Psoas muscle (tissue), 7 donors: ENCODE measurements at regions not wholly inside any gene's neighbourhood (a gene's known extent, or its start where the extent isn't known, plus 50 kb on each side); places are given as distances from the start of the nearest gene placed in this dataset.
"Not testable (repeated sequence)": the region's sequence is repeated elsewhere in the genome, so short reads cannot be mapped to it uniquely, and the experiment has no call there.

Source experiments
- ATAC-seq, 4 donors: fragments of 200-7000 bp; cut with Tn5 transposase; one replicate each; pipeline ENCODE4 v1.9.1; 2020; ENCODE audit warnings: moderate library complexity in 3 of 4, mild to moderate bottlenecking in 2 of 4
- DNase-seq, 2 donors: peaks; one replicate each; pipeline ENCODE4 v3.0.0-alpha.2; 2020
- H3K27ac ChIP-seq: fragments of 200-600 bp; one replicate; pipeline ENCODE4 v1.8.0; 2022
- H3K27me3 ChIP-seq, 3 donors: fragments of 200-600 bp in 1 of 3; one replicate each; pipeline versions ENCODE4 v1.6.1 to v1.8.0; 2013 to 2022; ENCODE audit warnings: low read length in 2 of 3, mild to moderate bottlenecking in 2 of 3, moderate library complexity in 1 of 3; ENCODE audit not compliant: insufficient read depth in 3 of 3
- H3K36me3 ChIP-seq, 2 donors: fragments of 200-600 bp in 1 of 2; one replicate each; pipeline versions ENCODE4 v1.6.1 to v1.8.0; 2013 to 2022; ENCODE audit warnings: low read depth in 1 of 2, mild to moderate bottlenecking in 1 of 2, moderate library complexity in 1 of 2; ENCODE audit not compliant: insufficient read depth in 1 of 2
- H3K4me1 ChIP-seq: fragments of 200-600 bp; one replicate; pipeline ENCODE4 v1.8.0; 2022
- H3K4me3 ChIP-seq: fragments of 200-600 bp; one replicate; pipeline ENCODE4 v1.8.0; 2022; ENCODE audit warnings: mild to moderate bottlenecking
- H3K9me3 ChIP-seq: fragments of 200-600 bp; one replicate; pipeline ENCODE4 v1.8.0; 2022
- CTCF ChIP-seq: fragments of 200-600 bp; IDR thresholded peaks from one replicate; pipeline ENCODE4 v1.8.0; 2022; ENCODE audit warnings: antibody characterized with exemption
- WGBS, 3 donors: extraction: QIAGEN DNeasy Blood & Tissue Kit; methylation state at CpG; one replicate each; pipeline versions ENCODE4 v1.1.6 to v1.1.7; 2013; 5-methylcytosine and 5-hydroxymethylcytosine counted together
- intact Hi-C, 2 donors: fragments of 100-400 bp; cut with DNase I; formaldehyde crosslinking; loops; one replicate each; pipeline versions ENCODE4 v1.11.0 to v1.14.2; 2022
- donor health status: healthy with polysubstance abuse.
- donor health status: DM: no; HTN: no; CAD: no; lungs with moderate emphysema.
- donor health status: Bipolar disorder and iron deficiency.
- donor health status: healthy.
- donor health status: DM: yes; HTN: yes; CAD: no.
- donor health status: DM: no; HTN: no; CAD: no.
- donor health status: DM: yes; HTN: yes; CAD: no.

GRCh38 chr17:68097161-68097805 lies 61.7 kb downstream of the KPNA2 start:
- DNase-seq = no peak
- no peaks in the 10 kb centered on the region for H3K9me3 ChIP-seq
- H3K27ac ChIP-seq = no peak overlapping the region
- intact Hi-C loops = no loop called here
- WGBS, 3 donors = 77 to 81% (median 78%) methylated on average over 9 of the region's 9 CpGs
- no peaks in the 10 kb centered on the region for H3K4me1 ChIP-seq
- H3K4me3 ChIP-seq = no peak overlapping the region
- H3K27me3 ChIP-seq = no peaks in the 10 kb centered on the region
- no peak for TF ChIP-seq CTCF
- no peaks in the 10 kb centered on the region for H3K36me3 ChIP-seq
- no peak for ATAC-seq

- H3K27ac ChIP-seq, H3K4me3 ChIP-seq, ATAC-seq, DNase-seq, H3K36me3 ChIP-seq, H3K9me3 ChIP-seq, intact Hi-C loops, H3K27me3 ChIP-seq: not testable (repeated sequence)
- 96 to 97% (median 96%) methylated on average over 15 to 29 of the region's 29 CpGs for WGBS, 3 donors
- peaks cover 17% of the 10 kb centered on the region for H3K4me1 ChIP-seq
These were observed 63.8 kb downstream of the KPNA2 start for GRCh38 chr17:68099341-68099753.

GRCh38 chr17:68100000-68100641 lies 64.6 kb downstream of the KPNA2 start:
- ATAC-seq = no peak
- intact Hi-C loops = loop anchor here in 1 of 2 donors (10.0 kb wide), 1 partner anchor 735 kb away; the partner anchor contains the start of gene PSMD12
- 86 to 94% (median 89%) methylated on average over 17 of the region's 17 CpGs for WGBS, 3 donors

DNA sequence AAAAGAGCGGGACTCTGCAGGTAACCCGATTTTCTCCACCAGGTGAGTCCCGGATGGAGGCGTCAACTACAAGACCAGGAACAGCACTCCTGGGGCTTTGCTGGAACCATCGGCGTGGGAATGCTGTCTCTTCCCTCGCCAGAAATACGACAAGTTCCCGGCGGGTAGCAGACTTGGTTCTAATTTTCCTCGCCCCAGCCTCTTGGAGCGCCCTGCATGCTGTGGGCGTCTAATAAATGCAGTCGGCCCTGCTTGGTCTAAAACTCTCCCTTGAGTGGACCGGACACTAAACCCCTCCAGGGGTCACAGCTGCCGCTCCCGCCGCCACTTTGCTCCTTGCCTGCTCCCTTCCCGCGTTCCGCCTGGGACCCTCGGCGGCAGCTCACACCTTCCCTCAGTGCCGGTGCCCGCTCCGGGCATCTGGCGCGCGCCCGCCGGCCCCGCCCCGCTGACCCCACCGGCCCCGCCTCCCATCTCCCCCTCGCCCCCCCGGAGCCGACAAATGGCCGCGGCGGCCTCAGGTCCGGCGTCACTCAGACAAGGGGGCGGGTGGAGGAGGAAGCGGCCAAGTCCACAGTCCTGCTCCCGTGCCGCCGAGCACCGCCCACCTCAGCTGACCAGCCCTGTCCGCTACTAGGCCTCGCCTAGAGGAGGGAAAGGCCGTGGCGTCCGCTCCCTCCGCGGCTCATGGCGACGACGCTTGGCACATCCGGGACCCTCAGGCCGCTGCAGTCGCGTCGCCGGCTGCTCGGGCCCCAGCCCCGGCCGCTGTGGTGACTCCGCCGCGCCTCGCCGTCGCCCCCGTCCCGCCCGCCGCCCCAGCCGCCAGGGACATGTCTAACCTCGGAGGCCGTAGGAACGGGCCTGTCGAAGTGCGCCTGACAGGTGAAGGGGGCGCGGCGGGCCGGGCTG lies 65.8 kb downstream of the KPNA2 start:
- Histone ChIP-seq H3K9me3 (no peaks in the 10 kb centered on the region), H3K27me3 (no peaks in the 10 kb centered on the region), H3K36me3 (peaks cover 0 to 4% of the 10 kb centered on the region in 2 donors), H3K4me1 (peaks cover 17% of the 10 kb centered on the region), H3K27ac (peak overlapping the region; percentile 95), H3K4me3 (peak overlapping the region; percentile 76)
- TF ChIP-seq CTCF = no peak
- ATAC-seq (peak; percentile 99 to 100 (median 100)), DNase-seq (peak; percentile 97 to 98)
- intact Hi-C loops = loop anchor here in 1 of 2 donors (10.0 kb wide), 1 partner anchor 737 kb away; the partner anchor contains the start of gene PSMD12
- WGBS, 3 donors = 3 to 6% (median 4%) methylated on average over 72 to 87 of the region's 88 CpGs

More at GRCh38 chr17:68100000-68100641, 64.6 kb downstream of the KPNA2 start:
- no peak overlapping the region for H3K4me3 ChIP-seq
- H3K27me3 ChIP-seq = no peaks in the 10 kb centered on the region
- no peak for DNase-seq
- peaks cover 0 to 3% of the 10 kb centered on the region in 2 donors for H3K36me3 ChIP-seq
- H3K9me3 ChIP-seq = no peaks in the 10 kb centered on the region
- peaks cover 17% of the 10 kb centered on the region for H3K4me1 ChIP-seq
- H3K27ac ChIP-seq = peak overlapping the region; percentile 95
- no peak for TF ChIP-seq CTCF
